Caco-2 (cell line): ENCODE measurements at regions not wholly inside any gene's neighbourhood (a gene's known extent, or its start where the extent isn't known, plus 50 kb on each side); places are given as distances from the start of the nearest gene placed in this dataset.

ENCODE experiments used
- BruUV-seq: library from RNA; stranded (reverse); fragments of 400-500 nt; replicated peaks from 2 replicates; lab custom pipeline; 2021; lab: Mats Ljungman, UMichigan
- CTCF ChIA-PET: fragments of 300-600 bp; sonication (Branson Sonifier 250); formaldehyde crosslinking; loops from one replicate; lab custom pipeline; 2022; ENCODE audit warnings: antibody characterized with exemption; lab: Charles Lee
- POLR2A ChIA-PET: fragments of 300-600 bp; sonication (Branson Sonifier 250); formaldehyde crosslinking; loops from one replicate; lab custom pipeline; 2022; ENCODE audit warnings: antibody characterized with exemption; lab: Charles Lee
- DNase-seq, 2 experiments: peaks; one replicate each; pipeline versions ENCODE4 v3.0.0 to v3.0.0-alpha.2; 2020 to 2022
- H3K27me3 ChIP-seq: replicated peaks from 2 replicates; pipeline ENCODE4 v1.6.0; 2011; ENCODE audit warnings: low read length; ENCODE audit not compliant: control insufficient read depth, insufficient read depth
- H3K36me3 ChIP-seq: 2 replicates; pipeline ENCODE4 v1.5.1; 2011; ENCODE audit warnings: low read length; ENCODE audit not compliant: control insufficient read depth, insufficient read depth
- H3K4me1 ChIP-seq: fragments of 250-450 bp; sonication (Bioruptor Pico); 2 replicates; pipeline ENCODE4 v1.5.1; 2020; ENCODE audit warnings: mild to moderate bottlenecking
- H3K4me3 ChIP-seq: 2 replicates; pipeline ENCODE4 v1.5.1; 2011; ENCODE audit warnings: low read depth, mild to moderate bottlenecking, control low read depth, low read length
- H3K9me3 ChIP-seq: fragments of 250-450 bp; sonication (Bioruptor Pico); 2 replicates; pipeline ENCODE4 v1.5.1; 2020; ENCODE audit warnings: mild to moderate bottlenecking, moderate library complexity
- H3K27ac Mint-ChIP-seq: one replicate; pipeline ENCODE4 v1.8.0; 2022; ENCODE audit warnings: mixed read lengths; ENCODE audit not compliant: unreplicated experiment
- H3K27me3 Mint-ChIP-seq: one replicate; pipeline ENCODE4 v1.8.0; 2022; ENCODE audit warnings: mixed read lengths; ENCODE audit not compliant: insufficient read depth, unreplicated experiment
- H3K36me3 Mint-ChIP-seq: one replicate; pipeline ENCODE4 v1.8.0; 2022; ENCODE audit warnings: mild to moderate bottlenecking, mixed read lengths; ENCODE audit not compliant: insufficient read depth, unreplicated experiment
- H3K4me1 Mint-ChIP-seq: one replicate; pipeline ENCODE4 v1.8.0; 2022; ENCODE audit warnings: low read depth, mixed read lengths; ENCODE audit not compliant: unreplicated experiment
- H3K4me3 Mint-ChIP-seq: one replicate; pipeline ENCODE4 v1.8.0; 2022; ENCODE audit warnings: mild to moderate bottlenecking, moderate library complexity, mixed read lengths; ENCODE audit not compliant: unreplicated experiment
- H3K9me3 Mint-ChIP-seq: one replicate; pipeline ENCODE4 v1.8.0; 2022; ENCODE audit warnings: mixed read lengths; ENCODE audit not compliant: unreplicated experiment
- intact Hi-C: fragments of 100-400 bp; cut with micrococcal nuclease; formaldehyde crosslinking; loops from one replicate; pipeline ENCODE4 v1.10.0; 2022; ENCODE audit not compliant: unreplicated experiment
- TF ChIP-seq, protein P1 (sequence below), 2 experiments: fragments of 200-600 bp in 1 of 2; IDR thresholded peaks; 1 replicate in 1 of 2; 2 replicates in 1 of 2; pipeline versions ENCODE4 v1.5.1 to v1.8.0; 2011 to 2022; ENCODE audit warnings: antibody characterized with exemption in 1 of 2, control low read depth in 1 of 2, inconsistent platforms in 1 of 2, low read depth in 1 of 2, low read length in 1 of 2, mild to moderate bottlenecking in 1 of 2, moderate library complexity in 1 of 2; ENCODE audit not compliant: insufficient read depth in 1 of 2, severe bottlenecking in 1 of 2, unreplicated experiment in 1 of 2

DNA sequence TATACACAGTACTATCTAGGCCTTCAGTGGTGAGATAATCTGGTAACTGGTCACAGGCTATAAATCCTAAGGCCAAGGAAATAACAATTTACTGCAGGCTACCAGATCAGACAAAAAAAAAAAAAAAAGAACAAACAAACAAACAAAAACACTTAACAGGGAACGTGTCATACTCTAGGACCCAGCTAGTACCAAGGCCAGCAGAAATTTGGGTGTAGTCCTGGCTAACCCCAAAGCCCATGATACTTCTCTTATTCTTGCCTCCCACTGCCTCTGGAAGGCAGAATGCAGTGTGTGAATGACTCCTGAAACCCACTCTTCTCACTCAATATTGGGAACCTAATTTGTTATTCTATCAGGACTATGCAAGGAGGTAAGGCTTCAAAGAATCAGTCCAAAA lies 53.7 kb upstream of the ST3GAL6 start:
- Mint-ChIP-seq H3K27ac (no peak overlapping the region), H3K9me3 (no peaks in the 10 kb centered on the region), H3K36me3 (no peaks in the 10 kb centered on the region), H3K4me3 (no peak overlapping the region), H3K27me3 (no peaks in the 10 kb centered on the region), H3K4me1 (peaks cover 43% of the 10 kb centered on the region)
- POLR2A ChIA-PET = interaction anchor here (0.9 kb wide), 1 partner anchor 23 kb away, joined by 7 read pairs; no protein-coding TSS in a partner anchor
- intact Hi-C loops = no loop called here
- H3K4me1 ChIP-seq = peaks cover 33% of the 10 kb centered on the region
- no TSS peak for BruUV-seq
- H3K4me3 ChIP-seq = no peak overlapping the region
- CTCF ChIA-PET = interaction anchor here (0.6 kb wide), 1 partner anchor 22 kb away, joined by 4 read pairs; no protein-coding TSS in a partner anchor
- TF ChIP-seq, protein P1, sequence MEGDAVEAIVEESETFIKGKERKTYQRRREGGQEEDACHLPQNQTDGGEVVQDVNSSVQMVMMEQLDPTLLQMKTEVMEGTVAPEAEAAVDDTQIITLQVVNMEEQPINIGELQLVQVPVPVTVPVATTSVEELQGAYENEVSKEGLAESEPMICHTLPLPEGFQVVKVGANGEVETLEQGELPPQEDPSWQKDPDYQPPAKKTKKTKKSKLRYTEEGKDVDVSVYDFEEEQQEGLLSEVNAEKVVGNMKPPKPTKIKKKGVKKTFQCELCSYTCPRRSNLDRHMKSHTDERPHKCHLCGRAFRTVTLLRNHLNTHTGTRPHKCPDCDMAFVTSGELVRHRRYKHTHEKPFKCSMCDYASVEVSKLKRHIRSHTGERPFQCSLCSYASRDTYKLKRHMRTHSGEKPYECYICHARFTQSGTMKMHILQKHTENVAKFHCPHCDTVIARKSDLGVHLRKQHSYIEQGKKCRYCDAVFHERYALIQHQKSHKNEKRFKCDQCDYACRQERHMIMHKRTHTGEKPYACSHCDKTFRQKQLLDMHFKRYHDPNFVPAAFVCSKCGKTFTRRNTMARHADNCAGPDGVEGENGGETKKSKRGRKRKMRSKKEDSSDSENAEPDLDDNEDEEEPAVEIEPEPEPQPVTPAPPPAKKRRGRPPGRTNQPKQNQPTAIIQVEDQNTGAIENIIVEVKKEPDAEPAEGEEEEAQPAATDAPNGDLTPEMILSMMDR (IDR thresholded peaks at IDR 0.05; ENCODE audit: insufficient read depth in 1 of 2, low read depth in 1 of 2, low read length in 1 of 2, severe bottlenecking in 1 of 2, unreplicated experiment in 1 of 2) = no peak
- no peaks in the 10 kb centered on the region for H3K36me3 ChIP-seq
- no peaks in the 10 kb centered on the region for H3K27me3 ChIP-seq
- DNase-seq = no peak
- no peaks in the 10 kb centered on the region for H3K9me3 ChIP-seq

DNA sequence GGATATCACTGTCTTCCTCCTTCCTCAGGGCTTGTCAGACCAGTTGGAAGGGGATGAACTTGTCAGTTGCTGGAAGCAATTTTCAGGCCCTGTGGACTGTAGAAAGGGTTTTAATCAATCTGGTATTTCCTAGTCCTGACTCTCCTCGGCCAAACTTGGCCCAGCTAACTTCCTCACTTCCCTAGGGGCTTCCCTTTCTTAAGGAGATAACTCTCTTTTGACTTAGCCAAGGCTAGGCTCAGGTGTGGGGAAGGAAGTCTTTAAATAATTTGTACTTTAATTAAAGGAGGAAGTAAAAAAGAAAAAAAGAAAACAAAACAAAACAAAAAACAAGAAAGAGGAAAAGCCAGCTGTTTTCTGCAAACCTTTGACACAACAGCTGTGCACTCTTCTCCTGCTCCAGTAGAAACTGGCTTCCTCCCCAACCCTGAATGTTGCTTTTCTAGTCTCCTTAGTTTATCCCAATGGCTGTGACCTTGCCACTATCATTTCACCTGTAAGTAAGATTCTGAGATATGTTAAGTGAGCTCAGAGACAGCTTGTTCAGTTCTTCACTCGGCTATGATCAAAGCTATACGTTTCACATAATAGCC lies 53.0 kb upstream of the ST3GAL6 start:
- no peaks in the 10 kb centered on the region for H3K36me3 ChIP-seq
- peaks cover 33% of the 10 kb centered on the region for H3K4me1 ChIP-seq
- Mint-ChIP-seq H3K27me3 (no peaks in the 10 kb centered on the region), H3K27ac (no peak overlapping the region), H3K4me1 (peaks cover 43% of the 10 kb centered on the region), H3K9me3 (no peaks in the 10 kb centered on the region), H3K36me3 (no peaks in the 10 kb centered on the region), H3K4me3 (no peak overlapping the region)
- no peaks in the 10 kb centered on the region for H3K9me3 ChIP-seq
- H3K4me3 ChIP-seq = no peak overlapping the region
- intact Hi-C loops = no loop called here
- DNase-seq = no peak
- no TSS peak for BruUV-seq
- POLR2A ChIA-PET = no interaction called here
- TF ChIP-seq, protein P1 (IDR thresholded peaks at IDR 0.05; ENCODE audit: insufficient read depth in 1 of 2, low read depth in 1 of 2, low read length in 1 of 2, severe bottlenecking in 1 of 2, unreplicated experiment in 1 of 2) = no peak
- CTCF ChIA-PET = interaction anchor here (1.0 kb wide), 1 partner anchor 22 kb away, joined by 4 read pairs; no protein-coding TSS in a partner anchor
- no peaks in the 10 kb centered on the region for H3K27me3 ChIP-seq

DNA sequence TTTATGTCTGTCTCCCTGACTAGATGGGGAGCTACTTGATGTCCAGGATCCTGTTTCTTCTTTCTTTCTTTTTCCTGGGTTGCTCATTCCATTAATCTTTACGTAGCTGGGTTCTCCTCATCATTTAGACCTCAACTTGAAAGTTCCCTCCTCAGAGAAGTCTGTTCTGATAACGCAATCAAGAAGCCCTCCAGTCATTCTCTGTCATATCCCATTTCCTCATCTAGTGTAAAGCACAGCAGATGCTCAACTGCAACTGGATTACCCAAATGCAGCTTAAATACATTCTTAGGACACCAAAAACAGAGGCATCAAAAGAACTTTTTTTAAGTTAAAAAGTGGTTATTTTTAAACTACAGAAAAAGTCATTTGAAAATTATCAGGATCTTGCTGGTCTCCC lies 51.7 kb upstream of the ST3GAL6 start:
- H3K4me3 Mint-ChIP-seq = no peak overlapping the region
- peaks cover 33% of the 10 kb centered on the region for H3K4me1 ChIP-seq
- H3K36me3 Mint-ChIP-seq = no peaks in the 10 kb centered on the region
- TF ChIP-seq, protein P1 (IDR thresholded peaks at IDR 0.05; ENCODE audit: insufficient read depth in 1 of 2, low read depth in 1 of 2, low read length in 1 of 2, severe bottlenecking in 1 of 2, unreplicated experiment in 1 of 2) = no peak
- H3K4me3 ChIP-seq = no peak overlapping the region
- H3K9me3 ChIP-seq = no peaks in the 10 kb centered on the region
- no peak overlapping the region for H3K27ac Mint-ChIP-seq
- intact Hi-C loops = no loop called here
- H3K36me3 ChIP-seq = no peaks in the 10 kb centered on the region
- H3K4me1 Mint-ChIP-seq = peaks cover 36% of the 10 kb centered on the region
- H3K9me3 Mint-ChIP-seq = no peaks in the 10 kb centered on the region
- no TSS peak for BruUV-seq
- no peak for DNase-seq
- CTCF ChIA-PET = no interaction called here
- POLR2A ChIA-PET = no interaction called here
- H3K27me3 ChIP-seq = no peaks in the 10 kb centered on the region
- no peaks in the 10 kb centered on the region for H3K27me3 Mint-ChIP-seq
